ENCODE measurements at regions not wholly inside any gene's neighbourhood (a gene's known extent, or its start where the extent isn't known, plus 50 kb on each side); places are given as distances from the start of the nearest gene placed in this dataset.

GRCh38 chr2:221304916-221305315 is 267.2 kb downstream of the EPHA4 start:
- Histone ChIP-seq H3K27ac (no peak overlapping the region), H3K4me1 (replicated peaks) (peaks cover under 1% of the 10 kb centered on the region), H3K27me3 (replicated peaks; ENCODE audit: insufficient read depth) (no peaks in the 10 kb centered on the region), H3K4me3 (no peak overlapping the region), H3K36me3 (no peaks in the 10 kb centered on the region), H3K9me3 (no peaks in the 10 kb centered on the region)
- TF ChIP-seq POLR2AphosphoS5 (IDR thresholded peaks at IDR 0.05) = peak; percentile 40
- no peak for TF ChIP-seq CTCF (IDR thresholded peaks at IDR 0.05)
- peak; percentile 33 for DNase-seq (ENCODE audit: low spot score)
- WGBS = 48% methylated on average over 2 of the region's 2 CpGs
- intact Hi-C loops (cut with DNase I) = no loop called here

GRCh38 chr2:221308507-221309066 is 263.5 kb downstream of the EPHA4 start:
- peak; percentile 2 for TF ChIP-seq POLR2AphosphoS5 (IDR thresholded peaks at IDR 0.05)
- TF ChIP-seq CTCF (IDR thresholded peaks at IDR 0.05) = no peak
- no peak for TF ChIP-seq POLR2A (IDR thresholded peaks at IDR 0.05)
- Histone ChIP-seq H3K9me3 (no peaks in the 10 kb centered on the region), H3K4me1 (replicated peaks) (peaks cover 8% of the 10 kb centered on the region), H3K4me3 (no peak overlapping the region), H3K27me3 (replicated peaks; ENCODE audit: insufficient read depth) (no peaks in the 10 kb centered on the region), H3K27ac (no peak overlapping the region), H3K36me3 (no peaks in the 10 kb centered on the region)
- DNase-seq (ENCODE audit: low spot score) = no peak
- intact Hi-C loops (cut with DNase I) = no loop called here
- WGBS = 41% methylated on average over 4 of the region's 4 CpGs

- H3K27me3 ChIP-seq (replicated peaks; ENCODE audit: insufficient read depth) = no peaks in the 10 kb centered on the region
- intact Hi-C loops (cut with DNase I) = no loop called here
- H3K9me3 ChIP-seq = no peaks in the 10 kb centered on the region
- no peaks in the 10 kb centered on the region for H3K36me3 ChIP-seq
- DNase-seq (ENCODE audit: low spot score) = peak; percentile 14
- H3K4me3 ChIP-seq = no peak overlapping the region
- 50% methylated on average over 10 of the region's 10 CpGs for WGBS
- no peak overlapping the region for H3K27ac ChIP-seq
- peaks cover 8% of the 10 kb centered on the region for H3K4me1 ChIP-seq (replicated peaks)
- TF ChIP-seq POLR2AphosphoS5 (IDR thresholded peaks at IDR 0.05) (peak; percentile 52), POLR2A (IDR thresholded peaks at IDR 0.05) (no peak)
Measured at GRCh38 chr2:221309892-221310583, 262.1 kb downstream of the EPHA4 start.

GRCh38 chr2:221310730-221311129 is 261.4 kb downstream of the EPHA4 start:
- DNase-seq (ENCODE audit: low spot score) = no peak
- Histone ChIP-seq H3K27me3 (replicated peaks; ENCODE audit: insufficient read depth) (no peaks in the 10 kb centered on the region), H3K4me3 (no peak overlapping the region), H3K27ac (no peak overlapping the region), H3K4me1 (replicated peaks) (peaks cover 8% of the 10 kb centered on the region), H3K36me3 (no peaks in the 10 kb centered on the region), H3K9me3 (no peaks in the 10 kb centered on the region)
- WGBS = 100% methylated on average over 1 of the region's 1 CpG
- TF ChIP-seq CTCF (IDR thresholded peaks at IDR 0.05) = no peak
- no peak for TF ChIP-seq POLR2AphosphoS5 (IDR thresholded peaks at IDR 0.05)
- TF ChIP-seq POLR2A (IDR thresholded peaks at IDR 0.05) = no peak
- intact Hi-C loops (cut with DNase I) = no loop called here

GRCh38 chr2:221312634-221313033 is 259.5 kb downstream of the EPHA4 start:
- H3K4me3 ChIP-seq = no peak overlapping the region
- H3K36me3 ChIP-seq = no peaks in the 10 kb centered on the region
- no peak for DNase-seq (ENCODE audit: low spot score)
- H3K27ac ChIP-seq = no peak overlapping the region
- intact Hi-C loops (cut with DNase I) = no loop called here
- peaks cover 8% of the 10 kb centered on the region for H3K4me1 ChIP-seq (replicated peaks)
- TF ChIP-seq POLR2A (IDR thresholded peaks at IDR 0.05) (no peak), POLR2AphosphoS5 (IDR thresholded peaks at IDR 0.05) (no peak), CTCF (IDR thresholded peaks at IDR 0.05) (no peak)
- H3K27me3 ChIP-seq (replicated peaks; ENCODE audit: insufficient read depth) = no peaks in the 10 kb centered on the region
- H3K9me3 ChIP-seq = no peaks in the 10 kb centered on the region
